CMK (cell line): ENCODE measurements at regions not wholly inside any gene's neighbourhood (a gene's known extent, or its start where the extent isn't known, plus 50 kb on each side); places are given as distances from the start of the nearest gene placed in this dataset.
"Not testable (repeated sequence)": the region's sequence is repeated elsewhere in the genome, so short reads cannot be mapped to it uniquely, and the experiment has no call there.

ENCODE experiments used
- DNase-seq: peaks from one replicate; pipeline ENCODE4 v3.0.0-alpha.2; 2010; ENCODE audit warnings: low read depth

DNA sequence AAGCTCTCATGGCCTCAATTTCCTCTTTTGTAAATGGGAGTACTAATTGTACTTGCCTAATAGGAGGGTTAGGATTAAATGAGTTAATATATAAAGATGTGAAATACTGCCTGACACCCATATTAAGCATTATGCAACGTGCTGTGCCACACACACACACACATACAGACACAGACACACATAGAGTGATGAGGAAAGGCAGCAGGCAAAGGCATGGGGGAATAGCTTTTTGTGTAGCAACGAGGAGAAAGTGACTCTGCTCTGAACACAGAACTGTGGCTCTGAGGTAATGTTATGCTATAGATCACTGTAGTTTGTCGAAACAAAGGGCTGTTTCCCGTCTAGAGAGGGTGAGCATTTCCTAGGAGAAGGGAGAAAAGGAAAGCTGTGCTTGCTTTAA lies 233.3 kb upstream of the SLCO3A1 start:
- no peak for DNase-seq

DNA sequence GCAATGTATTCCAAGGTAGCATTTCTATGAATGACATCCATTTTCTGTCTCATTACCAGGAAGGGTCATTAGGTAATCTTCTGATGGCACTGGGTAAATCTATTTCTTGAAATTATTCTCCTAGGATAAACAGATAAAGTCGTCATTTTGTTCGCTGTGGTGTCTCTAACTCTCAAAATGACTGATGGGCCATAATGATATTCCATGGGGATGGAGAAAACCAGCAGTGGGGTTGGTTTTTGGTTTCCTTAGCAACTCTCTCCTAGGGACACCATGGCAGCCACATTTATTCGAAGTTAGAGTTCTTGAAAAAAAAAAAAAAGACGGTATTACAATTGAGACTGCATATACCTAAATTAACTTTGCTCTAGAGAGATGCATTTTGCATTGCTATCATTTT lies 231.3 kb upstream of the SLCO3A1 start:
- DNase-seq = no peak

DNA sequence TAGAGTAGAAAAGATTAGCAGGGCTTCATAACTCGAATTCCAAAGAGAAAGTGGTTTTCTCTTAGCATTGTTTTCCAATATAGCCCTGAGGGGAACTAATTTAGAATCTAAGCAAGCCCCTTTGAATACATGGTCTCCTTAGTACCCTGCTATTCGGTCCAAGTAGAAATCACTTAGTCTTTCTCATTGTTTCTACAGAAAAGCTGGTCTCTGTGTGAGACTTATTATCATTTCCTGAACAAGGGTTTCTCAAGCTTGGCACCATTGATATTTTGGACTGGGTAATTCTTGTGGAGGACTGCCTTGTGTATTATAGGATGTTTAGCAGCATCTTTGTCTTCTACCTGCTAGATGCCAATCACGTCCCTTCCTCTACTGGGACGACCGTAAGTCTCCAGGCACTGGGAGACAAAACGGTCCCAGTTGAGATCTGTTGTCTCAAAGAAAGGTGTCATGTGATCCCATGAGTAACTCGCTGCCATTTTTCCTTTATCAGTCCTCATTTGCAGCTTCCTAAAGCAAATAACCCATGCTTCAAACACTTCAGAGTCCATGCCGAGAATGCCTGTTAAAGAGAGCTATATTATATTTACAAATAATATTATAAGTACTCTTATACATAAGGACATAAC lies 230.7 kb upstream of the SLCO3A1 start:
- DNase-seq = no peak

DNA sequence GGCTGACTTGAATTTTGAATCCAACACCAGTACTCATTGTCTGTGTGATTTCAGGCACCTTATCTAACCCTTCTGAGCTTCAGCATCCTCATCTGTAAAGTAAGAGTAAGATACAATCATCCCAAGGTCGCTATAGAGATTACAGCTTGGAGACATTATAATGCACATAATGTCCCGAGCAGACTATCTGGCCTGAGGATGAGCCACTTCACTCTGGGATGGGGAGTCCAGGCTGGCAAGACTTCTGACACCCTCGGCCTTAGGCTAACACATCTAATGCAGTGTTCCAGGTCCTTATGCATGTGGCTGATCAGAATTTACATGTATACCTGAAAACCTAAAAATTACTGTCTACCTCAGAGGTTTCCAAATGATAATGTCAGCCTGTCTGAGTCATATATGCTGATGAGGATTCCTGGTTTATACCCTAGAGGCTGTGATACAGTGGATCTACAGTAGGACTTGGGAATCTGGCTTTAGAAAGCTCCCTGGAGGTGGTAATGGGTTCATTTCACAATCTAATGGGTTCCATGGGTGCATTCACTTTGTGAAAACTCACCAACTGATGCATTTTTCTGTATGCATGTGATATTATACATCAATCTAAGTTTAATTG lies 229.0 kb upstream of the SLCO3A1 start:
- DNase-seq = no peak

DNA sequence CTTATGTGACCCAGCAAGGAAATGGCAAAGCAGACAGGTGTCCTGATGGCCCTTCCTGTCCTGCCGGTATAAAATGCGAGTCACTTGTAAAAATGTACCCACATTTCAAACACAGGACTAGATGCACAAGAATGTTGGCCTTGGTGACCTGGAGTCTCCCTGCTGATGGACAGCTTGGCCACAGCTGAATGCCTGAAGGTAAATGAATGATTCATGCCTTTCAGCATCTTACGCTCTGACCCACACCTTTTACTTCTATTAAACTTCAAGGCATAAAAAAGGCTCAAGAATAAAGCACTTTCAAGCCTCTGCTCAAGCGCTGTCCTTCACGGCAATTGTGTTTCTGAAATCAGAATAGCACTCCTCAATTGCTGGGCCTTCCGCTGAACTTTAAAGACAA lies 228.0 kb upstream of the SLCO3A1 start:
- no peak for DNase-seq

DNA sequence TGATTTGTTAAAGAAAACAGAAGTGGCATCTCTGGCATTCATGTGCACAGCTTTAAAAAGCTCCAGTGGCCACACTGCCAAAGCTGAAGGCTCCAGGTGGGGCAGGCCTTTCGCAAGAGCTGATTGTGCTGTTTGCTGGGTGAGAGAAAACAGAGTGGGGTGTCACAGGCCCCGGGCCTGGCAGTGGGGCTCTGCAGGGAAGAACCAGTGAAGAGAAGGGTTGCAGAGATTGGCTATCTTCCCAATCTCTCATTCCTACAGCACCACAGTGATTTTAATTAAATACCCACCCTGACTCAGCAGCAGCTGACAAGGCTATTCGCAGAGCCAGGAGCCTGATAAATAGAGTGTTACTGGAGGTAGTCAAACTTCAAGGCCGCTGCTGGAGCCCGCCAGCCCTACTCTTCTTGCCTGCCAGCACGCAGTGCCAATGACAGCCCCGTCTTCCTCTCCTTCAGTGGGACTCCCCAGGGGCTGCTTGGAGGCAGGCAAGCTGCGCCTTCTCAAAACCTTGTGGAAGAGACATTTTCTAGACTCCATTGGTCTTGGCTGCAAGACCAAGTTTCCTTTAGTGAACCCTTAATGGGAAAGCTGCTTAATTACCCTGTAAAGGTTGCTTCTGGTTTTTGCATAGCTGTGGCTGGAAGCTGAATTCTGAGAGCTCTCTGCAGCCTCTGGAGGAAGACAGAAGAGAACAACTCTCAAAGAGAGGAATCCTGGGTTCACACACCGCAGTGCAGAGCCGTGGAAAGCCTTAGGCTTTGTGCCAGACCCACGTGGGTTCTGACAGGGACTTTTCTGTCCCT lies 225.8 kb upstream of the SLCO3A1 start:
- no peak for DNase-seq

DNA sequence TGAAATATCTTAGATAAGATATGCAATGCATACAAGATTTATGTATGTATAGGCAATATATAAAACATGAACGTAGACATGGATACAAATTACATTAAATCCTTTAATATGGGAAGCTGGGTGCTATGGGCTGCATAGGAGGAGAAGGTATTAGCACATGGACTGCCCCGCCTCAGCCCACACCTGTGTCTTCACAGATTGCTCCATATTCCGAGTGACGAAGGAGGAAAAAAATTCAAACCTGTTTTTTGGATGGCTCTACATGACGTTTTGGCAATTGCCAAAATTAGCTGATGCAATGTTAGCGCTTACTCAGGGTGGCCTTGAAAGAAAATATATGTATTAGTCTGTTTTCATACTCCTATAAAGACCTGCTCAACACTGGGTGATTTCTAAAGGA lies 223.4 kb upstream of the SLCO3A1 start:
- DNase-seq = no peak

DNA sequence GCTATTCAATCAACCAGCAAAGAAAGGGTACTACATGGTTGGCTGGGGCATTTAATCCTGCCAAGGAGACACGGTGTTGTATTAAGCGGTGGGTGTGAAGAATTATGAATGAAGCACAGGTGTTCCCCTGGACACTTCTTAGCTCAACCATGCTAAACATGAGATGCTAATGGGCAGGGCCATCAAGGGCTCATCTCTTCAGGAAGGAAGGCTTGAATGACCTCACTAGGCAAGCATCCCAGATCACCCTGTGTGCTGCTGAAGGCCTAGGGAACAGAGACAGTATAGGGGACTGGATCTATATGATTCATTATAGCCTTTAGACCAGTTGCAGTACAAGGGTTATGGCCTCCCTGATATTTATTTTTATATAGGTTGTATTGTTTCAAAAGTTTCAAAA lies 221.3 kb upstream of the SLCO3A1 start:
- DNase-seq = no peak

DNA sequence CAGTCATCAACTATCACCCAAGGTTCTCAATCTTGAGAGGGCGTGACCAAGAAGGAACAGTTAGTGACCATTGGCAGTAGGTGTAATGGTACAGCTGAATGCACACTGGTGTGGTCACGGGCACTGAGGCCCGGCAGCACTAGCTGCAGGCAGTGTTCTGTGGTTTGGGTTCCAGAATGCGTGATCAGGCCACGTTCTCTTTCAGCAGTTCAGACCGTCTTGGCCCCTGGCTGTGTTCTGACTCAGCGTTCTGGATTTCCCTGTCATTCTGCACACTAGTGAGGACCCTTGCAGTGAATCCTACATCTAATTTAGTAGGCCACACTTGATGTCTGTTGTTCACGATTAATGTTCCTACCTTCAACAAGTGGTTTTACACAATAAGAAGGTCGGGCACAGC lies 220.5 kb upstream of the SLCO3A1 start:
- DNase-seq = no peak

DNA sequence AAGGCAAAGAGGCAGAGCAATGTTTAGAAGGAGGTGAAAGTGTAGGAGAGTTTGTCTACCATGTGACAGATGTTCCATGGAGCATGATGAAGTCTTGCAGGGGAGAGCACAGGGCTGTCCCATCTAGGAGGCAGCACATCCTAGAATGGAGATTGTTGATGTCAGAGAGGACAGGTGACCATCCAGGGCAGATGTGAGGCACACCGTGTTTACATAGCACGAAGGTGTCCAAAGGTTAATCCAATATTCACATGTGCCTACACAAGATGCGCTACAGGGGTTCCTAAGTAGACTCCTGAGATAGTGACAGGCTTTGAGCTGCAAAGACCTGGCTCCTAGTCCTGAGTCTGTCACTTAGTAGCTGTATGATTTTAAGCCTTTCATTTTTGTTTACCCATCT lies 219.3 kb upstream of the SLCO3A1 start:
- DNase-seq = no peak

DNA sequence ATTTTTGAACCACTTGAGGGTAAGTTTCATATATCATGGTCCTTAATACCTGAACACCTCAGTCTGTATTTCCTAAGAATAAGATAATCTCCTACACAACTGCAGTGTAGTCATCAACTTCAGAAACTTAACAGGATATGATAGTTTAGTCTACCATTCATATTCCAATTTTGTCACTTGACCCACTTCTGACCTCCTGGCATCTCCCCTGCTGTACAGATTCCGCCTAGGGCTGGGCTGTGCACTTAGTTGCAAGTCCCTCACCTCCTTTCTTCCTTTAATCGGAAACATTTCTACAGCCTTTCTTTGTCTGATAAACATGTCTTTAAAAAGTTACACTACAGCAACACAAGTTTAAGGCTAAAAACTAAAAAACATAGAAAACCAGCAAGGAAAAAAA lies 218.4 kb upstream of the SLCO3A1 start:
- DNase-seq = no peak

DNA sequence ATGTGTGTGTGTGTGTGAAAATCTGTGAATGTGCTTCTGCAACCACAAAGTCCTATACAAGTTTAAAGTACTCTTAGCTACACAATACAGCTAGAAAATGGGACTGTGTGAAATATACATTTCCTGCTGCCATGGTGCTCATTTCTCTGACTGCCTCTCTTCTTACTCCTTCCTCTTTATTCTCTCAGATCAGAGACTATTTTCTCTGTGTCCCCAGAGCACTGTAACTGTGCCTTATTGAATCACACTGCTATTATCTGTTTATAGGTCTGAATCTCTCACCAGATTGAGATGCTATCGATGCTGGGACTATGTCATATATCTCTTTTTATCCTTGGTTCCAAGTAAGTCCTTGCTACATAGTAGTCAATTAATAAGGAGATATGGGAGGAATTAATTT lies 217.9 kb upstream of the SLCO3A1 start:
- DNase-seq = no peak

DNA sequence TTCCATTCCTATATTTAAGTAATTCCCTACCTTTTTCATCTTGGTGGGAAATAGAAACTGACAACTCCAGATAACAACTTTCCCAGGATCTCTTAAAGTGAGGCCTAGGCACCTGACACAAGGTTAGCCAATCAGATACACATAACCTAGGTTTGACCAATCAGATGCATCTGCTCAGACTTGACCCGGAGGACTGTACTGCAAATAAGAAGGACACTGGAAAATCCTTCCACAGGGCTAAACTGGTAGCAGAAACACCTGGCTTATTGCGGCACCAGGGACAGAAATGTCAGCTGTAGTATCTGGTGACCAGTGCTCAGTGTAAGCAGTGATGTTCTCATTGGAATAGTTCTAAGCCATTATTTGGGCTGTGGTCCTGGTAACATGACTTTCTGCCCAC lies 204.5 kb upstream of the SLCO3A1 start:
- no peak for DNase-seq

DNA sequence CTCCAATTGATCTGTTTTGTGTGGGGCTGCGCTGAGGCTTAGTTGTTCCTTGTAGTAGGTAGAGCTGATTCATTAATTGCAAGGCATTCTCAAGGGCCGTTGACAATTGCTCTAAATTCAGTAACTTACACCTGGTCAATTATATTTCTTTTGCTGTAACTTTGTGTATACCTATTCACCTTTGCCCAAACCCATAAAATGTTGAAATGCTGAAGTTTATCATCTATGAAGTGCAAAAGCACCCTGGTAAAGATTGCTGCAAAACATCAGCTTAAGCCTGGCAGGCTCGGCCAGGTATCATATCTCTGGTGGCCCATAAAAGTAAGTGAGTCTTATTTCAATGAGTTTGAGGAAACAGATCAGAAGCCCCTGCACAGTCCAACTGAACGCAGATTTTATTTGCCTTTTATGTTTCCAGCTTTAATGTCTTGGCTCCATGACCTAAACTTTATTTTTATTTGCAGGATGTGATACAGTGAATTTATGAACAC lies 203.6 kb upstream of the SLCO3A1 start:
- DNase-seq = no peak

DNA sequence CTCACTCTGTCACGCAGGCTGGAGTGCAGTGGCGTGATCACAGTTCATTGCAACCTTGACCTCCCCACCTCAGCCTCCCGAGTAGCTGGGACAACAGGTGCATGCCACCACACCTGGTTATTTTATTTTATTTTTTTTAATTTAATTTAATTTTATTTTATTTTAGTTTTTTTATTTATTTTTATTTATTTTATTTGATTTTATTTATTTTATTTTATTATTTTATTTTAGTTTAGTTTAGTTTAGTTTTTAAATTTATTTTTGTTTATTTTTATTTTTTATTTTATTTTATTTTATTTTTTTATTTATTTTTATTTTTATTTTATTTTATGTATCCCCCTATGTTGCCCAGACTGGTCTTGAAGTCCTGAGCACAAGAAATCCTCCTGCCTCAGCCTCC lies 202.3 kb upstream of the SLCO3A1 start:
- DNase-seq = no peak

DNA sequence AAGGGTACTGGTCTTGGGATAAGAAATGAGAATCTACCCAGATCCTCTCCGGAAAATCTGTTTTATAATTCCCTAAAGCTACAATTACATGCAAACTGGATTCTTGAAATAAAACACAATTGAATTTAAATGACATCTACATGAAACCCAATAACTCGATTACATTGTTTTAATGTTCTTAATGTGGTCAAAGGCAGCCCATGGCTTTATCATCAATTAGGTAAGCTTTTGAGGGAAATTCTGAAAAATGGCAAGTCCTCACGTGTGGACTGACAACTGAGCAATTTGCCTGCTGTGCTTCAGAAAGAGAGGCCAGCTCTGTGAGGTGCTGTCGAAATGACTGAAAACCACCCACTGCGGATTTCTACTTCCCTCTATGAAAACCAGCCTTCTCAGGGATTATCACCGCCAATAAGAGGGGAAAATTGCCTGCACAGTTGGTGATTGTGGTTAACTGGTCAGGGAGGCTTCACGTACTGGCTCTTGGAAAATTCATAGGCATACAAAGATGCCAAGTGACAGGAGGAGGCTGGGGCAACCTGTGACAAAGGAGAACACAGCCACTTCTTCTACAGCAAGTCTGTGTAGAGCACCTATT lies 200.8 kb upstream of the SLCO3A1 start:
- no peak for DNase-seq

DNA sequence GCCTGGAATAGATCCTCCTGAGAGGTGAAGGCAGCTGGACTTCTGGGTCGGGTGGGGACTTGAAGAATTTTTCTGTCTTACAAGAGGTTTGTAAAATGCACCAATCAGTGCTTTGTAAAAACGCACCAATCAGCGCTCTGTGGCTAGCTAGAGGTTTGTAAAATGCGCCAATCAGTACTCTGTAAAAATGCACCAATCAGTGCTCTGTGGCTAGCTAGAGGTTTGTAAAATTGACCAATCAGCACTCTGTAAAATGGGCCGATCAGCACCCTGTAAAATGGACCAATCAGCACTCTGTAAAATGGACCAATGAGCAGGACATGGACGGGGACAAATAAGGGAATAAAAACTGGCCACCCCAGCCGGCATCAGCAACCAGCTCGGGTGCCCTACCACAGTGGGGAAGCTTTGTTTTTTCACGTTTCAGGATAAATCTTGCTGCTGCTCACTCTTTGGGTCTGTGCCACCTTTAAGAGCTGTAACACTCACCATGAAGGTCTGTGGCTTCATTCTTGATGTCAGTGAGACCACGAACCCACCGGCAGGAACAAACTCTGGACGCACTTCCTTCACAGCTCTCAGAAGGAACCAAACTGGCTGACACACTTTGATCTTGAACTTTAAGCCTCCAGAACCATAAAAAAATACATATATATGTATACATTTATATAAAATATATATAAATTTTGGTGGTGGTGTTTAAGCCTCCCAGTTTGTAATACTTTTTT lies 197.8 kb upstream of the SLCO3A1 start:
- DNase-seq = not testable (repeated sequence)

DNA sequence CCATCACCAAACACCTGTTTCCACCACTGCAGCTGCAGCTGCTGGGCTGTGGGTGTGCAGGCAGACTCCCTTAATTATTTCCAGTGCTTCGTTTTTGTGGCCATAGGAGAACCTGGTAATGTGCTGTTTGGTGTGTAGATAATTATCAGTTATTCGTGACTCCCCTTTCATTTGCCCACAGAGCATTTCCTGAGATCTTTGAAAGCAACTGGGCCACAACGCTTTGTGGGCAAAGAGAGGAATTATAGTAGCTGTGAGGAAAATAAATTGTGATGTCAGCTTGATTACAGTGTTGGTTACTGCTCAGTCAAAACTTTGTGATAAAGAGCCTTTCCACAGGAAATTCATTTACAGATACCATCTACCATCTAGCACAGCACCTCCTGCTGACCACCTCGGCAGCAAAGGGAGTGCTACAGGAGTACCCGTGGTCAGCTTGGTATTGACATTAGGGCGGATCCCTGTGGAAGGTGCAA lies 193.3 kb upstream of the SLCO3A1 start:
- no peak for DNase-seq

DNA sequence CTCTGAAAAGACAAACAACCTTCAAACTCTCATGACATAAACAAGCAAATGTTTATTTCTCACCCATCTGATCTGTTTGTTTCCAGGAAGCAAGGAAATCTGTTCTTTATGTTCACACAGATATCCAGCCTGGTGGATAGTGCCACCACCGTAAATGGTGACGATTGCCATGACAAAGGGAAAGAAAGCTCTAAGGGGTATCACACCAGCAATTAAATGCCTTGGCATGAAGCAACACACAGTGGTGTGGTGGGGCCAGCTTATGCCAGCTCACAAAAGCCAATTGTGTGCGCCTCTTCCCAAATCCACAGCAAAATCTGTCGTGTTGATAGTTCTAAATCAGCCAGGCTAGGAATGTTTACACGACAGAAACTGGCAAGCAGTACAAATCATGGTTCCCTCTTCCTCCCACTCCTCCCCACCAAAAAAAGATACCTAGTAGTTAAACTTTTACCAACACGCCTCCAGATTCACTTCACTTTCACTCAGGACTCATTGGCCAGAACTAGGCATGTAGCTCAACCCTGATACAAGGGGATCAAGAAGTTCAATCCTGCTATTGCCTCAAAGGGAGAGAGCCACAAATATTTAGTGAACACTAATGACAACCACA lies 189.2 kb upstream of the SLCO3A1 start:
- no peak for DNase-seq

DNA sequence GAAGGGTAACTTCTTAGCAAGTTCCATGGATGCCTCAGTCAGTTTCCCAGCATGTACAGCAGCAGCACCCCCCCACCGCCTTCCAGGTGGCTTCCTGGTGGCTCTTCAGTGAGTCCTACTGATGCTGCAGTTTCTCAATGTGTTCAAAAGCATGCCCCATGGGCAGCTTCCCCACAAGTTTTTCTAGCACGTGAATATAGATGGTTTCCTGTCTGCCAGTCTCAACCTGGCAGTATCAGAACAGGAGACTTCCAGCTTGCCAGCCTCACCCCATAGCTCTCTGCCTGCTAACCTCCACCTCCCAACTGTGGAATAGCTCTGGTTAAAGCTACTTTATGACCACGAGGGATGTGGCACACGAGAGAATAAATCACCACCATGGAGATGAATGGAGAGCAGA lies 188.3 kb upstream of the SLCO3A1 start:
- no peak for DNase-seq

DNA sequence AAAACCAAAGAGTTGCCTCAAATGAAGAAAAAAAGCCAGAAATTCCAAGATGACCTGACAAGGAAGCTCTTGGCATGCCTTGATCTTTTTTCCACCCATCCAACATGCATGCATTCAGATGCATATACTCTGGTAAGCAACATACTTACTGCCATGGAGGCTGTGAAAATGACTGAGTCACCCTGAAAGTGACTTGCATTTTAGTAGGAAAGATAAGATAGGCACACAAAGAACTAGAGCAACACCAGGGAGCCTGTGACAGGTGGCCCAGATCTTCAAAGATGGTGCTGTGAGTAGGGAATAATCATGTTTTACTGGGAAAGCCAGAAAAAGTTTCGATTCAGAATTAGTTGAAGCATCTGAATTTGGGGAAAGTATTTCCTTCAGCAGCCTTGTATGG lies 185.1 kb upstream of the SLCO3A1 start:
- no peak for DNase-seq

DNA sequence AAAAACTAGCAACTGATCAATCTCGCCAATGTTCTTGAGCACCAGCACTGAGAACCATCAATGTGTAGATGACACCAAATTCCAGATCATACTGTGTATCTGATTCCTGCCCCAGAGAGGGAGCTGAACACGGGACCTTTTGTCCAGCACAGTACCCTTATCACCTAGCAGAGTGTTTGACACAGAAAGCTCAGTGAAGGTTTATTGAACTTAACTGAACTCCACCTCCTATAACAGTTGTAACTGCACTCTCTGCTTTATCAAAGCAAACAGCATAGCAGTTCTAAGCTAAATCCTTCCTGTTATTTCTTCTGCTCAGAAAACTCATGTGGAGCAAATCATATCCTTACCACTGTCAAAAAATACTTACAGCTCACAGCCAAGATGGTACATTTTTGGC lies 183.4 kb upstream of the SLCO3A1 start:
- DNase-seq = no peak
